ENCODE measurements at regions not wholly inside any gene's neighbourhood (a gene's known extent, or its start where the extent isn't known, plus 50 kb on each side); places are given as distances from the start of the nearest gene placed in this dataset.
"Not testable (repeated sequence)": the region's sequence is repeated elsewhere in the genome, so short reads cannot be mapped to it uniquely, and the experiment has no call there.

DNA sequence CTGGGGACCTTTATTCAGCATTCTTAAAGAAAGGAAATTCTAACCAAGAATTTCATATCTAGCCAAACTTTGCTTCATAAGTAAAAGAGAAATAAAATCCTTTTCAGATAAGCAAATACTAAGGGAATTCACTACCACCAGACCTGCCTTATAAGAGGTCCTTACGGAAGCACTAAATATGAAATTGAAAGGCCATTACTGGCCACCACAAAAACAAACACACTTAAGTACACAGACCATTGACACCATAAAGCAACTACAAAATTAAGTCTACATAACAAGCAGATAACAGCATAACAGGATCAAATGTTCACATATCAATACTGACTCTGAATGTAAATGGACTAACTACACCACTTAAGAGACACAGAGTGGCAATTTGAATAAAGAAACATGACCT lies 361.4 kb upstream of the POU5F2 start:
- Mint-ChIP-seq H3K27ac (peak overlapping the region; percentile 45 to 76), H3K9me3 (peaks cover 0 to 3% of the 10 kb centered on the region in 2 donors), H3K4me1 (peaks cover 68 to 77% of the 10 kb centered on the region in 2 donors), H3K27me3 (ENCODE audit: low read depth in 2 of 2) (no peaks in the 10 kb centered on the region), H3K4me3 (no peak overlapping the region), H3K36me3 (peaks cover 11% of the 10 kb centered on the region)
- Histone ChIP-seq H3K4me3 (ENCODE audit: low read length) (no peak overlapping the region), H3K27ac (ENCODE audit: low read length) (no peak overlapping the region), H3K9me3 (ENCODE audit: control insufficient read depth, insufficient read depth, low read length) (no peaks in the 10 kb centered on the region), H3K36me3 (ENCODE audit: control insufficient read depth, insufficient read depth, low read length) (no peaks in the 10 kb centered on the region), H3K27me3 (ENCODE audit: control insufficient read depth, insufficient read depth, low read length) (no peaks in the 10 kb centered on the region), H3K4me1 (ENCODE audit: control insufficient read depth, insufficient read depth, low read length) (no peaks in the 10 kb centered on the region)
- DNase-seq: no peak
- intact Hi-C loops (cut with micrococcal nuclease): no loop called here
- WGBS (ENCODE audit: insufficient coverage): 96% methylated on average over 1 of the region's 1 CpG
- ATAC-seq: no peak
- TF ChIP-seq, protein P1, sequence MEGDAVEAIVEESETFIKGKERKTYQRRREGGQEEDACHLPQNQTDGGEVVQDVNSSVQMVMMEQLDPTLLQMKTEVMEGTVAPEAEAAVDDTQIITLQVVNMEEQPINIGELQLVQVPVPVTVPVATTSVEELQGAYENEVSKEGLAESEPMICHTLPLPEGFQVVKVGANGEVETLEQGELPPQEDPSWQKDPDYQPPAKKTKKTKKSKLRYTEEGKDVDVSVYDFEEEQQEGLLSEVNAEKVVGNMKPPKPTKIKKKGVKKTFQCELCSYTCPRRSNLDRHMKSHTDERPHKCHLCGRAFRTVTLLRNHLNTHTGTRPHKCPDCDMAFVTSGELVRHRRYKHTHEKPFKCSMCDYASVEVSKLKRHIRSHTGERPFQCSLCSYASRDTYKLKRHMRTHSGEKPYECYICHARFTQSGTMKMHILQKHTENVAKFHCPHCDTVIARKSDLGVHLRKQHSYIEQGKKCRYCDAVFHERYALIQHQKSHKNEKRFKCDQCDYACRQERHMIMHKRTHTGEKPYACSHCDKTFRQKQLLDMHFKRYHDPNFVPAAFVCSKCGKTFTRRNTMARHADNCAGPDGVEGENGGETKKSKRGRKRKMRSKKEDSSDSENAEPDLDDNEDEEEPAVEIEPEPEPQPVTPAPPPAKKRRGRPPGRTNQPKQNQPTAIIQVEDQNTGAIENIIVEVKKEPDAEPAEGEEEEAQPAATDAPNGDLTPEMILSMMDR (IDR thresholded peaks at IDR 0.05): no peak

DNA sequence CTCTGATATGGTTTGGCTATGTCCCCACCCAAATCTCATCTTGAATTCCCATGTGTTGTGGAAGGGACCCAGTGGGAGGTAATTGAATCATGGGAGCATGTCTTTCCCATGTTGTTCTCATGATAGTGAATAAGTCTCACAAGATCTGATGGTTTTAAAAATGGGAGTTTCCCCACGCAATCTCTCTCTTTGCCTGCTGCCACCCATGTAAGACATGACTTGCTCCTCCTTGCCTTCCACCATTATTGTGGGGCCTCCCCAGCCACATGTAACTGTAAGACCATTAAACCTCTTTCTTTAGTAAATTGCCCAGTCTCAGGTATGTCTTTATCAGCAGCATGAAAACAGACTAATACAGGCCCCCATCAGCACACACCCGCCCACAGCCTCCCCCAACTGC lies 356.0 kb upstream of the POU5F2 start:
- H3K27me3 ChIP-seq (ENCODE audit: control insufficient read depth, insufficient read depth, low read length); H3K9me3 ChIP-seq (ENCODE audit: control insufficient read depth, insufficient read depth, low read length); H3K9me3 Mint-ChIP-seq; H3K27ac ChIP-seq (ENCODE audit: low read length); H3K27ac Mint-ChIP-seq; H3K4me3 Mint-ChIP-seq; H3K36me3 Mint-ChIP-seq; intact Hi-C loops (cut with micrococcal nuclease); DNase-seq; H3K4me1 ChIP-seq (ENCODE audit: control insufficient read depth, insufficient read depth, low read length); H3K4me3 ChIP-seq (ENCODE audit: low read length); ATAC-seq; H3K36me3 ChIP-seq (ENCODE audit: control insufficient read depth, insufficient read depth, low read length); H3K27me3 Mint-ChIP-seq (ENCODE audit: low read depth in 2 of 2): not testable (repeated sequence)
- 96% methylated on average over 2 of the region's 2 CpGs for WGBS (ENCODE audit: insufficient coverage)
- peaks cover 77 to 78% of the 10 kb centered on the region in 2 donors for H3K4me1 Mint-ChIP-seq

DNA sequence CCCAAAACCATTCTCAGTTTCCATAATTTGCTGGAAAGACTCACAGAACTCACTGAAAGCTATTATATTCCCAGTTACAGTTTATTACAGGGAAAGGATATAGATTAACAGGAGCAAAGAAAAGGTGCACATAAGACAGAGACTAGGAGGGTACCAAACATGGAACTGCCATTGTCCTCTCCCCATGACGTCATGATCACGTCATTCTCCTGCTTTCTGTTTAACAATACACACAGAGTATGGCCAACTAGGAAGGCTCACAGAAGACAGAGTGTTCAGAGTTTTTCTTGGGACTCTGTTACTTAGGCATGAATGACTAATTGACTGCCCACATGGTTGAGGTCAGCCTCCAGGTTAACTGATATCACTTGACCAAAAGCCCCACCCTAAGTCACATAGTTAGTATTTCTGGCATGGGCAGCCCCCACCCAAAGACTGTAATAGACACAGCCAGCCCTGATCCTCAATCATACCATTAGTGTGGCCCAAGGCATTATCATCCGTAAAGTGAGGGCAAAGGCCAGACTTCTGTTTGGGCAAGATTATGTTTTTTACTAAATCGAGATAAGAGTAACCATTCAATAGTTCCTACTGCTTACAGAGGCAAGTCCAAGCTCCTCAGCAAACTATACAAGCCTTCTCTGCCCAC lies 353.5 kb upstream of the POU5F2 start:
- intact Hi-C loops (cut with micrococcal nuclease): no loop called here
- ATAC-seq: no peak
- peaks cover 0 to 2% of the 10 kb centered on the region in 2 donors for H3K9me3 Mint-ChIP-seq

DNA sequence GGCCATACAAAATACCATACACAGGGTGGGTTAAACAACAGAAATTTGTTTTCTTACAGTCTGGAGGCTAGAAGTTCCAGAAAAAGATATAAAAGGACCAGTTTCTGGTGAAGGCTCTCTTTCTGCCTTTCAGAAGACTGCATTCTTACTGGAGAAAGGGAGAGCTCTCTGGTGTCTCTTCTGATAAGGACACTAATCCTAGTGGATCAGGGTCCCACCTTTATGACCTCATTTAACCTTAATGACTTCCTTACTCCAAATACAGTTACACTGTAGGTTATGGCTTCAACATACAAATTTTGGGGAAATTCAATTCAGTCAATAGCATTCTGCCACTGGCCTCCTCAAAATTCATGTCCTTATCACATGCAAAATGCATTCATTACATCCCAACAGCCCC lies 351.9 kb upstream of the POU5F2 start:
- Mint-ChIP-seq H3K4me1 (peaks cover 51 to 53% of the 10 kb centered on the region in 2 donors), H3K27ac (no peak overlapping the region), H3K36me3 (no peaks in the 10 kb centered on the region), H3K27me3 (ENCODE audit: low read depth in 2 of 2) (no peaks in the 10 kb centered on the region), H3K4me3 (no peak overlapping the region), H3K9me3 (peaks cover 0 to 2% of the 10 kb centered on the region in 2 donors)
- Histone ChIP-seq H3K9me3 (ENCODE audit: control insufficient read depth, insufficient read depth, low read length) (no peaks in the 10 kb centered on the region), H3K27ac (ENCODE audit: low read length) (no peak overlapping the region), H3K4me1 (ENCODE audit: control insufficient read depth, insufficient read depth, low read length) (no peaks in the 10 kb centered on the region), H3K27me3 (ENCODE audit: control insufficient read depth, insufficient read depth, low read length) (no peaks in the 10 kb centered on the region), H3K4me3 (ENCODE audit: low read length) (no peak overlapping the region), H3K36me3 (ENCODE audit: control insufficient read depth, insufficient read depth, low read length) (no peaks in the 10 kb centered on the region)
- ATAC-seq: no peak
- intact Hi-C loops (cut with micrococcal nuclease): no loop called here
- no peak for DNase-seq
- TF ChIP-seq, protein P1 (IDR thresholded peaks at IDR 0.05): no peak

More for the DNA sequence above, 353.5 kb upstream of the POU5F2 start:
- no peak overlapping the region for H3K4me3 Mint-ChIP-seq
- Histone ChIP-seq H3K9me3 (ENCODE audit: control insufficient read depth, insufficient read depth, low read length) (no peaks in the 10 kb centered on the region), H3K27me3 (ENCODE audit: control insufficient read depth, insufficient read depth, low read length) (no peaks in the 10 kb centered on the region), H3K36me3 (ENCODE audit: control insufficient read depth, insufficient read depth, low read length) (no peaks in the 10 kb centered on the region), H3K4me1 (ENCODE audit: control insufficient read depth, insufficient read depth, low read length) (no peaks in the 10 kb centered on the region), H3K27ac (ENCODE audit: low read length) (no peak overlapping the region), H3K4me3 (ENCODE audit: low read length) (no peak overlapping the region)
- H3K27ac Mint-ChIP-seq: no peak overlapping the region
- no peak for DNase-seq
- TF ChIP-seq, protein P1 (IDR thresholded peaks at IDR 0.05): no peak
- H3K27me3 Mint-ChIP-seq (ENCODE audit: low read depth in 2 of 2): no peaks in the 10 kb centered on the region
- WGBS (ENCODE audit: insufficient coverage): 99% methylated on average over 4 of the region's 4 CpGs
- peaks cover 56 to 64% of the 10 kb centered on the region in 2 donors for H3K4me1 Mint-ChIP-seq
- no peaks in the 10 kb centered on the region for H3K36me3 Mint-ChIP-seq

DNA sequence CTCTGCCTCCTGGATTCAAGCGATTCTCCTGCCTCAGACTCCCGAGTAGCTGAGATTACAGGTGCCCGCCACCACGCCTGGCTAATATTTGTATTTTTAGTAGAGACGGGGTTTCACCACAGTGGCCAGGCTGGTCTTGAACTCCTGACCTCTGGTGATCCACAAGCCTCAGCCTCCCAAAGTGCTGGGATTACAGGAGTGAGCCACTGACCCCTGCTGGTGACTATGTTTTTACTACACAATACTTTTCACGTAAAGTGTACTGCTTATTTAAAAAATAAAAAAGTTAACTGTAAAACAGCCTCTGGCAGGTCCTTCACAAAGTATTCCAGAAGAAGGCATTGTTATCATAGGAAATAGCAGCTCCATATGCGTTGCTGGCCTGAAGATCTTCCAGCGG lies 345.2 kb upstream of the POU5F2 start:
- H3K27ac Mint-ChIP-seq; H3K9me3 ChIP-seq (ENCODE audit: control insufficient read depth, insufficient read depth, low read length); H3K27ac ChIP-seq (ENCODE audit: low read length); DNase-seq; H3K27me3 ChIP-seq (ENCODE audit: control insufficient read depth, insufficient read depth, low read length); H3K27me3 Mint-ChIP-seq (ENCODE audit: low read depth in 2 of 2); H3K36me3 Mint-ChIP-seq; H3K36me3 ChIP-seq (ENCODE audit: control insufficient read depth, insufficient read depth, low read length); H3K9me3 Mint-ChIP-seq; H3K4me3 ChIP-seq (ENCODE audit: low read length); H3K4me1 ChIP-seq (ENCODE audit: control insufficient read depth, insufficient read depth, low read length); H3K4me3 Mint-ChIP-seq; intact Hi-C loops (cut with micrococcal nuclease); ATAC-seq: not testable (repeated sequence)
- peaks cover 34 to 43% of the 10 kb centered on the region in 2 donors for H3K4me1 Mint-ChIP-seq
- 97% methylated on average over 7 of the region's 8 CpGs for WGBS (ENCODE audit: insufficient coverage)
